GM21423 (cell line): ENCODE measurements at regions not wholly inside any gene's neighbourhood (a gene's known extent, or its start where the extent isn't known, plus 50 kb on each side); places are given as distances from the start of the nearest gene placed in this dataset.

Source experiments
- ATAC-seq: cut with Tn5 transposase; IDR thresholded peaks from one replicate; pipeline ENCODE4 v1.9.1; 2021; ENCODE audit warnings: mild to moderate bottlenecking, moderate library complexity; ENCODE audit not compliant: unreplicated experiment

DNA sequence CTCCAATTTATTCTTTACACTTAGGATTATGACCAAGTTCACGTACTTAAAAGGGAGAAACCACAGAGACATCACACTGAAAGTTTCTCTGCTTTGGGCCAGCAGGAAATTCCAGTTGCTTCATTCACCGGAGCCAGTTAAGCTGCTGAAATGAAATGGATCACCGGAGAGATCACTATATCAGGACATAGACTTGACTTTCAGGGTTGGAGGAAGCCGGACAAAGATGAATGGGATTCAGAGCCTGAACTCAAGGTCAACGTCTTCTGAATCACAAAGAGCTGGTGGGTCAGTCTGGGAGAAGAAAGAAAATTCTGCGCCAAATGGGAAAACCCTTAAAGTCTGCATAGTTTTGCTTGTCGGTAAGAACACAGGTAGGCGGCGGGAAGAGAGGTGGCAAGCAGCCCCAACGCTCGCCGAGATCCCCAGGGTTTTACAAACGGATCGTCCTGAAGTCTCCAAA lies 81.9 kb upstream of the CCDC28A start:
- no peak for ATAC-seq

- peak; percentile 56 for ATAC-seq
These were observed 81.3 kb upstream of the CCDC28A start for GRCh38 chr6:138692058-138692977.

DNA sequence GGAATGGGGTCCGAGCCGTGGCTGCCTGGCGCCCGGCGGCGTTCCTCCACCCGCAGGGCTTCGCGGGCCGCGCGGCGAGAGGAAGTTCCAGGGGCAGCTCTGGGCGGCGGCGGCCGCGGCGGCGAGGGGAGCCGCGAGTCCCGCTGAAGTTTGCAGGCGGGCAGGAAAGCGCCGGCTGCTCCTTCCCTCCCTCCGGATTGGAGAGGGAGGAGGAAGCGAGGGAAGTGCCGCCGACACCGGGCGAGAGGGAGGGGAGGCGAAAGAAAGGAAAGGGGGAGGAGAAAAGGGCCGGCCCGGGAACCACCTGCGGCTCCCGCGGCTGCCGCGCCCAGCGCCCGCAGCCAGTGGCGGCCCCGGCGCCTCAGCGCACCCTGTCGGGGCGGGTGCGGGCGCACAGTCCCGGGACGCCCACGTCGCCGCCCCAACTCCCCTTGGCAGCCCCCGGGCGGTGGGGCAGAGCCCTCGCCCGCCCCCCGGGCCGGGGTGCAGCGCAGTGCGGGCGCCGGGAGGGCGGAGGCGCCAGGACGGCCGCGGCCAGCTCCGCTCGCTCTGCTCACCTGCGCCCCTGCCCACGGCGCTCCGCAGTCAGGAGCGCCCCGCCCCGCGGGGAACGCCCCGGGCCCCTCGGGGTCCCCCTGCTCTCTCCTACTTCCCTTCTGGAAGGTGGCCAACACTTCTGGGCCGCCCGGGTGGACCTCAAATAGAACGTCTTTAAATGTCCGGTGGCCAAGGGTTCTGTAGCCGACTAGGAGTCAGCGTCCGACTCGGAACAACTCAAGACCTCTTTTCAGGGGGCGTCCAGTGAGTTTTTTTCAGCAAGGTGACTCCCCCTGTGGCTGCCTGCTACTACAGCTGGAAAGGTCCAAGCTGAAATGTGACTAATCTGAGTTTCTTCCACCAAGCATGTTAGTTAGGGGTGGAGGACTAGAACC lies 80.3 kb upstream of the CCDC28A start:
- peak; percentile 51 for ATAC-seq

GRCh38 chr6:138695193-138695592 lies 78.4 kb upstream of the CCDC28A start:
- ATAC-seq = no peak

- ATAC-seq = no peak
These were observed 59.1 kb upstream of the CCDC28A start for GRCh38 chr6:138714493-138714892.

GRCh38 chr6:138716013-138716412 lies 57.6 kb upstream of the CCDC28A start:
- ATAC-seq = no peak

GRCh38 chr6:138716971-138717665 lies 56.5 kb upstream of the CCDC28A start:
- no peak for ATAC-seq

GRCh38 chr6:138719011-138719635 lies 54.4 kb upstream of the CCDC28A start:
- no peak for ATAC-seq

DNA sequence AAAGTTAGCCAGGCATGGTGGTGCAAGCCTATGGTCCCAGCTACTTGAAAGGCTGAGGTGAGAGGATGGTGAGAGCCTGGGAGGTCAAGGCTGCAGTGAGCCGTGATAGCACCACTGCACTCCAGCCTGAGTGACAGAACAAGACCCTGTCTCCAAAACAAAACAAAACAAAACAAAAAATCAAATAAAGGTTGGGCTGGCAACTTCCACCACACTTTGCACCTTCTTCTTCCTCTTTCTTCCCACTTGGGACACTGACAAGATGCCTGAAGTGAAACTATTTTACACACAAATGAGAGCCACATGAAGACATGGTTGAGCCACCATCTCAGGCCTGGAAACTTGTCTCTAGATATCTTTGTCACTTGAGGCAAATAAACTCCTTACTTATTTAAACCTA lies 53.8 kb upstream of the CCDC28A start:
- no peak for ATAC-seq

- ATAC-seq = no peak
These were observed 50.9 kb upstream of the CCDC28A start for GRCh38 chr6:138722425-138723371.
